GM19193 (cell line): ENCODE measurements at regions not wholly inside any gene's neighbourhood (a gene's known extent, or its start where the extent isn't known, plus 50 kb on each side); places are given as distances from the start of the nearest gene placed in this dataset.

ENCODE experiments used
- POLR2A ChIP-seq: IDR thresholded peaks from 4 replicates; pipeline ENCODE4 v1.6.1; 2011; ENCODE audit not compliant: insufficient read depth, insufficient read length; ENCODE audit errors: extremely low read depth

GRCh38 chr11:127105593-127106541 lies 105.3 kb upstream of the KIRREL3 start:
- TF ChIP-seq POLR2A: no peak

- TF ChIP-seq POLR2A: no peak
These were observed 103.2 kb upstream of the KIRREL3 start for GRCh38 chr11:127103586-127104388.

- TF ChIP-seq POLR2A: no peak
These were observed 98.1 kb upstream of the KIRREL3 start for GRCh38 chr11:127098684-127099083.

GRCh38 chr11:127080735-127081134 lies 80.2 kb upstream of the KIRREL3 start:
- TF ChIP-seq POLR2A: no peak

GRCh38 chr11:127075758-127076157 lies 75.2 kb upstream of the KIRREL3 start:
- no peak for TF ChIP-seq POLR2A

DNA sequence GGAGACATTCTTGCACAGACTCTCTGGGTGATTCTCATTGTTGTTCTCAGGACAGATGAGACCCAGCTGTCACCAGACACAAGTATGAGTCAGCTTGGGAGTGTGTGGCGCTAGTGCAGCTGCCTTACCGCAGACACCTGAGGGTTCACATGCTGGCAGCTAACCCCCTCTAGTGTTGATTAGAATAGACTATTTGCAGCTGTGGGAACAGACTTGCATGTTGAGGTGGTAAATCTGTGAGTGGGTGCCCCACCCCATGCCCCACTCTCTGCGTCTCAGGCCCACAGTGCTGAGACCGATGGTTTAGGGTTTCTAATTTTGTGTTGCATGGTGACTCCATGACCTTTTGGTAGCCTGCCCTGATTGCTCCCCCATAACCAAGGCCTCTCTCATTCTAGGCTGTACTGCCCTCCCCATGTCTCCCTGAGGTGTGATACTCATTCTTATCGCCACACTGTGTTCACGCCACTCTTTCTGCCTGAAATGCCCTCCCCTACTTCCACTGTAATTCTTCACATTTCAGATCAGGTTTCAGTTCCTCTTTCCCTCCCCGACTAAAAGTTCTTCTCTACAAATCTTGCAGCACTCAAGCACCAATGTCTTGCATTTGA lies 73.7 kb upstream of the KIRREL3 start:
- no peak for TF ChIP-seq POLR2A

DNA sequence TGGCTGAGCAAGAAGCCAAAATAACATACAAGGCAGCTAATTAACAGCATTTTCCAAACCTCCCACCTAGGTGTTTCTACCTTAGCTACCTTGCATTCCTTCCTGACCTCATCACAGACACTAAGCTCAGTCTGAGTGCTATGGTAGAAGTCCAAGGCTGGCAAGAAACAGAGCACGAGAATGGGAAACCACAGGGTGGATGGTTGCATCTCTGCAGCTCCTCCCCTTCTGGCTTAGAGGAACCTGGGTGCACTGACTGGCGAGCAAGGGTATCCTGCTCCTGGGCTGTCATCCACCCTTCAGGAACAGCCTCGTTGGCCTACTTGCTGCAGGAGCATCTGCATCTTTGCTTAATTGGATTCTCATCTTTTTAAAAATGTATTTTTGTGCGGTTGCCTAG lies 73.1 kb upstream of the KIRREL3 start:
- no peak for TF ChIP-seq POLR2A

DNA sequence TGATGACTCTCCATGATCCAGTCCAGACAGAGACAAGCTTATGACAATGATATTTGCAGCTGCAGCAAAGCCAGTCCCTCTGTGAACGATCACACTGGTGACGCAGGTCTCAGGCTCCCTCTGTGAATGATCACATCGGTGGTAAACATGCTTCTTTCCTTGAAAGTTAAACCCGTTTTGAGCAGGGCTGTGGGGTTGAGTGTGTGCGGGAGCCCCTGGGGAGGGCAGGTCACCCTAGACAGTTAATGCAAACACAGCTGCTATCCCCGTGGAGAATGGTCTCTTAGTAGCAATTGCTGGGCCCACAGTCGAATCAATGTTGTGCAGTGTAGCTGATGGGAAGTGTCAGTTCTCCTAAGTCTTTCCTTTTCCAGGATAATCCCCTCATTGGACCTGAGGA lies 71.0 kb upstream of the KIRREL3 start:
- TF ChIP-seq POLR2A: no peak

GRCh38 chr11:127070808-127071207 lies 70.2 kb upstream of the KIRREL3 start:
- no peak for TF ChIP-seq POLR2A

- no peak for TF ChIP-seq POLR2A
These were observed 66.0 kb upstream of the KIRREL3 start for GRCh38 chr11:127066401-127067090.

DNA sequence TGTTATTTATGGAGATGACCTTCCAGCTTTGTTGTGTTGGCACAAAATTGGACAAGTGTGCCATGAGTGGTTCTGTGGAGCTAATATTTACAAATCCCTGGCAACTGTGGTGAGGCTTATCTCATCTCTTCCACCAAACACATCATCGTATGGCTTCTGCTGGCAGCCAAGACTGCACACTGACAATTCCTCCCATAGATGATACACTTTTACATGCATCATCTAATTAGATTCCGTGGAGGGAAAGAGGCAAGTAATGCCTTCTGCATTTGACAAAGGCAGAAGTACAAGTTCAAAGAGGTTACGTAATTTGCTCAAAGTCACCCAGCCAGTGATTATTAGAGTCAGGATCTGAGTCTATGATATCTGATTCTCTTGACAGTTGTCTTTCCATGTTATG lies 62.7 kb upstream of the KIRREL3 start:
- no peak for TF ChIP-seq POLR2A

- no peak for TF ChIP-seq POLR2A
These were observed 61.4 kb upstream of the KIRREL3 start for GRCh38 chr11:127061947-127062346.

GRCh38 chr11:127059750-127060149 lies 59.2 kb upstream of the KIRREL3 start:
- no peak for TF ChIP-seq POLR2A

DNA sequence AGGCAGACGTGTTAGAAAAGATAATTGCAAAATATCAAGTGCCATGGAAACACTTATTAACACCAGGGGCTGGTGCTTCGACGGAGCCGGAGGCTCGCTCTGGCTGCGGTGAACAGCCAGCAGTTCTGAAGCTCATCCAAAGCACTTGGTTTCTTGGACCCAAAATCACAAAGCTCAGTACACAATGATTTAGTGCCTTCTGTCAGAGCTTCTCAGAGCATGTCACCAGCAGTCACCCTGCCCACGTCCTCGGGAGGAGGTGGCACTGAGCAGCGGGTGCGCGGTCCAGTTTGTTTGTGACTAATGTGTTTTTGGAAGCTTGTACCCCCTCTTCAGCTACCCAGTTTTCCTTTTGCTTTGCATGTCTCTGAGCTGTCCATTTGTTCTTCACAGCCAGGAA lies 58.7 kb upstream of the KIRREL3 start:
- no peak for TF ChIP-seq POLR2A

GRCh38 chr11:127058524-127058923 lies 58.0 kb upstream of the KIRREL3 start:
- TF ChIP-seq POLR2A: no peak

- TF ChIP-seq POLR2A: no peak
These were observed 56.6 kb upstream of the KIRREL3 start for GRCh38 chr11:127057126-127057525.
